ENCODE measurements at regions not wholly inside any gene's neighbourhood (a gene's known extent, or its start where the extent isn't known, plus 50 kb on each side); places are given as distances from the start of the nearest gene placed in this dataset.
A peak's percentile ranks its signal among the peaks of the same experiment; 100 is the strongest.

- Mint-ChIP-seq H3K36me3 (no peaks in the 10 kb centered on the region), H3K27ac (peak overlapping the region; percentile 3), H3K27me3 (ENCODE audit: insufficient read depth, low read depth) (peaks cover 14% of the 10 kb centered on the region), H3K4me1 (peaks cover 10% of the 10 kb centered on the region), H3K4me3 (no peak overlapping the region), H3K9me3 (no peaks in the 10 kb centered on the region)
- no peak overlapping the region for H3K4me3 ChIP-seq
- no peak overlapping the region for H3K9ac ChIP-seq
- TF ChIP-seq EZH2 (IDR thresholded peaks at IDR 0.05) (no peak), EZH2phosphoT487 (IDR thresholded peaks at IDR 0.05) (no peak)
- TF ChIP-seq, protein P1, sequence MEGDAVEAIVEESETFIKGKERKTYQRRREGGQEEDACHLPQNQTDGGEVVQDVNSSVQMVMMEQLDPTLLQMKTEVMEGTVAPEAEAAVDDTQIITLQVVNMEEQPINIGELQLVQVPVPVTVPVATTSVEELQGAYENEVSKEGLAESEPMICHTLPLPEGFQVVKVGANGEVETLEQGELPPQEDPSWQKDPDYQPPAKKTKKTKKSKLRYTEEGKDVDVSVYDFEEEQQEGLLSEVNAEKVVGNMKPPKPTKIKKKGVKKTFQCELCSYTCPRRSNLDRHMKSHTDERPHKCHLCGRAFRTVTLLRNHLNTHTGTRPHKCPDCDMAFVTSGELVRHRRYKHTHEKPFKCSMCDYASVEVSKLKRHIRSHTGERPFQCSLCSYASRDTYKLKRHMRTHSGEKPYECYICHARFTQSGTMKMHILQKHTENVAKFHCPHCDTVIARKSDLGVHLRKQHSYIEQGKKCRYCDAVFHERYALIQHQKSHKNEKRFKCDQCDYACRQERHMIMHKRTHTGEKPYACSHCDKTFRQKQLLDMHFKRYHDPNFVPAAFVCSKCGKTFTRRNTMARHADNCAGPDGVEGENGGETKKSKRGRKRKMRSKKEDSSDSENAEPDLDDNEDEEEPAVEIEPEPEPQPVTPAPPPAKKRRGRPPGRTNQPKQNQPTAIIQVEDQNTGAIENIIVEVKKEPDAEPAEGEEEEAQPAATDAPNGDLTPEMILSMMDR (IDR thresholded peaks at IDR 0.05), result no peak
- no peak for DNase-seq (ENCODE audit: low spot score)
- no peaks in the 10 kb centered on the region for H3K4me1 ChIP-seq
- H3K9me3 ChIP-seq (ENCODE audit: low read depth), result no peaks in the 10 kb centered on the region
- H3K27ac ChIP-seq, result no peak overlapping the region
- no peaks in the 10 kb centered on the region for H3F3A ChIP-seq (ENCODE audit: low read depth)
- H4K20me1 ChIP-seq (ENCODE audit: low read depth), result no peaks in the 10 kb centered on the region
- H2AFZ ChIP-seq (replicated peaks), result no peak overlapping the region
- no peaks in the 10 kb centered on the region for H3K27me3 ChIP-seq
- no peaks in the 10 kb centered on the region for H3K36me3 ChIP-seq
- no peaks in the 10 kb centered on the region for H3K79me2 ChIP-seq (ENCODE audit: low read depth)
- no peak overlapping the region for H3K4me2 ChIP-seq
Measured at GRCh38 chr1:22387919-22388580, 63.6 kb upstream of the ZBTB40 start.

GRCh38 chr1:22388671-22389450 lies 62.8 kb upstream of the ZBTB40 start:
- no peak overlapping the region for H3K4me2 ChIP-seq
- H3K4me3 Mint-ChIP-seq, result no peak overlapping the region
- H3K4me3 ChIP-seq, result no peak overlapping the region
- H3K9ac ChIP-seq, result no peak overlapping the region
- no peaks in the 10 kb centered on the region for H3K27me3 ChIP-seq
- H3K9me3 Mint-ChIP-seq, result no peaks in the 10 kb centered on the region
- H3F3A ChIP-seq (ENCODE audit: low read depth), result no peaks in the 10 kb centered on the region
- H3K79me2 ChIP-seq (ENCODE audit: low read depth), result no peaks in the 10 kb centered on the region
- H2AFZ ChIP-seq (replicated peaks), result no peak overlapping the region
- no peaks in the 10 kb centered on the region for H3K36me3 Mint-ChIP-seq
- no peaks in the 10 kb centered on the region for H4K20me1 ChIP-seq (ENCODE audit: low read depth)
- no peaks in the 10 kb centered on the region for H3K9me3 ChIP-seq (ENCODE audit: low read depth)
- no peaks in the 10 kb centered on the region for H3K36me3 ChIP-seq
- peak overlapping the region; percentile 75 for H3K27ac Mint-ChIP-seq
- TF ChIP-seq, protein P1 (IDR thresholded peaks at IDR 0.05), result no peak
- TF ChIP-seq EZH2 (IDR thresholded peaks at IDR 0.05) (no peak), EZH2phosphoT487 (IDR thresholded peaks at IDR 0.05) (no peak)
- H3K4me1 ChIP-seq, result no peaks in the 10 kb centered on the region
- peaks cover 10% of the 10 kb centered on the region for H3K4me1 Mint-ChIP-seq
- no peak overlapping the region for H3K27ac ChIP-seq
- peaks cover 14% of the 10 kb centered on the region for H3K27me3 Mint-ChIP-seq (ENCODE audit: insufficient read depth, low read depth)
- no peak for DNase-seq (ENCODE audit: low spot score)

DNA sequence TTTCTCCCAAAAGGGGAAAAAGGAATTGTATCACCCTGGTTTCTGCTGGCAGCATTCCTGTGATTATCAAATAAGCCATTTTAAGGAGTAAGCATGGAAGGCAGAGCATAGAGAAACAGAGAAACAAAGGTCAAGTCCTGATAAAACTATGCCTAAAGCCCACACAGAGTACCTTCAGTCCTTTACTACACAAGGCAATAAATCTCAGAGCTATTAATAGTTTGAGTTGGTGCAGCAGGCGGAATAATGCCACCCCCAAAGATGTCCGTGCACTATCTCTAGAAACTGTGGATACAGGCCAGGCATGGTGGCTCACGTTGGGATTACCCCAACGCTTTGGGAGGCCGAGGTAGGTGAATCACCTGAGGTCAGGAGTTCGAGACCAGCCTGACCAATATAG lies 58.1 kb upstream of the ZBTB40 start:
- Histone ChIP-seq H3K9ac (no peak overlapping the region), H2AFZ (replicated peaks) (no peak overlapping the region), H3K36me3 (no peaks in the 10 kb centered on the region), H3F3A (ENCODE audit: low read depth) (no peaks in the 10 kb centered on the region), H3K79me2 (ENCODE audit: low read depth) (no peaks in the 10 kb centered on the region), H3K4me2 (no peak overlapping the region), H4K20me1 (ENCODE audit: low read depth) (no peaks in the 10 kb centered on the region), H3K4me1 (no peaks in the 10 kb centered on the region), H3K9me3 (ENCODE audit: low read depth) (no peaks in the 10 kb centered on the region), H3K4me3 (no peak overlapping the region), H3K27me3 (no peaks in the 10 kb centered on the region), H3K27ac (no peak overlapping the region)
- Mint-ChIP-seq H3K36me3 (no peaks in the 10 kb centered on the region), H3K4me1 (peaks cover 18% of the 10 kb centered on the region), H3K9me3 (no peaks in the 10 kb centered on the region), H3K27ac (no peak overlapping the region), H3K4me3 (no peak overlapping the region), H3K27me3 (ENCODE audit: insufficient read depth, low read depth) (peaks cover 11% of the 10 kb centered on the region)
- TF ChIP-seq, protein P1 (IDR thresholded peaks at IDR 0.05), result no peak
- no peak for TF ChIP-seq EZH2phosphoT487 (IDR thresholded peaks at IDR 0.05)
- no peak for TF ChIP-seq EZH2 (IDR thresholded peaks at IDR 0.05)
- no peak for DNase-seq (ENCODE audit: low spot score)

Measured in neural progenitor cell (in vitro differentiated cells).